HFFc6 (cell line): ENCODE measurements at regions not wholly inside any gene's neighbourhood (a gene's known extent, or its start where the extent isn't known, plus 50 kb on each side); places are given as distances from the start of the nearest gene placed in this dataset.

Source experiments
- DNase-seq: peaks from one replicate; pipeline ENCODE4 v3.0.0-alpha.2; 2018
- H3K27ac Mint-ChIP-seq: 2 replicates; pipeline ENCODE4 v1.8.0; 2020; ENCODE audit warnings: mild to moderate bottlenecking, mixed read lengths
- H3K27me3 Mint-ChIP-seq: 2 replicates; pipeline ENCODE4 v1.8.0; 2021; ENCODE audit warnings: mild to moderate bottlenecking, moderate library complexity, mixed read lengths; ENCODE audit not compliant: insufficient read depth
- H3K36me3 Mint-ChIP-seq: 2 replicates; pipeline ENCODE4 v1.8.0; 2021; ENCODE audit warnings: low read depth, mixed read lengths
- H3K4me1 Mint-ChIP-seq: 2 replicates; pipeline ENCODE4 v1.8.0; 2020; ENCODE audit warnings: low read depth, mixed read lengths
- H3K4me3 Mint-ChIP-seq: 2 replicates; pipeline ENCODE4 v1.8.0; 2020; ENCODE audit warnings: mild to moderate bottlenecking, moderate library complexity, mixed read lengths
- H3K9me3 Mint-ChIP-seq: 2 replicates; pipeline ENCODE4 v1.8.0; 2020; ENCODE audit warnings: mild to moderate bottlenecking, mixed read lengths
- CTCF ChIP-seq: fragments of 200-600 bp; sonication (generic); IDR thresholded peaks from 2 replicates; pipeline ENCODE4 v1.5.0; 2021; ENCODE audit warnings: antibody characterized with exemption, mild to moderate bottlenecking

- Mint-ChIP-seq H3K4me3 (no peak overlapping the region), H3K27ac (no peak overlapping the region), H3K4me1 (no peaks in the 10 kb centered on the region; the same call in 1 of the 2 replicates), H3K36me3 (no peaks in the 10 kb centered on the region), H3K9me3 (no peaks in the 10 kb centered on the region), H3K27me3 (peaks cover 8% of the 10 kb centered on the region)
- TF ChIP-seq CTCF: no peak
- no peak for DNase-seq
Measured at GRCh38 chr9:95766906-95767305, 108.6 kb upstream of the ERCC6L2 start.

- Mint-ChIP-seq H3K36me3 (no peaks in the 10 kb centered on the region), H3K9me3 (no peaks in the 10 kb centered on the region), H3K4me3 (peak overlapping the region; percentile 53; the same call in 1 of the 2 replicates), H3K27me3 (peaks cover 8% of the 10 kb centered on the region), H3K4me1 (no peaks in the 10 kb centered on the region; the same call in 1 of the 2 replicates), H3K27ac (no peak overlapping the region)
- TF ChIP-seq CTCF: no peak
- no peak for DNase-seq
Measured at GRCh38 chr9:95764533-95765319, 110.8 kb upstream of the ERCC6L2 start.

GRCh38 chr9:95763983-95764382 lies 111.5 kb upstream of the ERCC6L2 start:
- Mint-ChIP-seq H3K4me1 (no peaks in the 10 kb centered on the region; the same call in 1 of the 2 replicates), H3K36me3 (no peaks in the 10 kb centered on the region), H3K27ac (no peak overlapping the region), H3K4me3 (no peak overlapping the region), H3K27me3 (peaks cover 9% of the 10 kb centered on the region), H3K9me3 (no peaks in the 10 kb centered on the region)
- TF ChIP-seq CTCF: no peak
- no peak for DNase-seq

- no peaks in the 10 kb centered on the region for H3K9me3 Mint-ChIP-seq
- no peak overlapping the region for H3K27ac Mint-ChIP-seq
- H3K4me3 Mint-ChIP-seq: no peak overlapping the region
- no peaks in the 10 kb centered on the region for H3K36me3 Mint-ChIP-seq
- no peaks in the 10 kb centered on the region; the same call in 1 of the 2 replicates for H3K4me1 Mint-ChIP-seq
- DNase-seq: no peak
- peaks cover 13% of the 10 kb centered on the region for H3K27me3 Mint-ChIP-seq
- no peak for TF ChIP-seq CTCF
Measured at GRCh38 chr9:95763006-95763405, 112.5 kb upstream of the ERCC6L2 start.

- no peak for TF ChIP-seq CTCF
- peaks cover 1% of the 10 kb centered on the region for H3K4me1 Mint-ChIP-seq
- H3K27ac Mint-ChIP-seq: no peak overlapping the region
- no peaks in the 10 kb centered on the region for H3K9me3 Mint-ChIP-seq
- H3K27me3 Mint-ChIP-seq: peaks cover 13% of the 10 kb centered on the region
- no peak for DNase-seq
- no peaks in the 10 kb centered on the region for H3K36me3 Mint-ChIP-seq
- no peak overlapping the region for H3K4me3 Mint-ChIP-seq
Measured at GRCh38 chr9:95762322-95762721, 113.2 kb upstream of the ERCC6L2 start.
